NCI-H128 (cell line): ENCODE measurements at regions not wholly inside any gene's neighbourhood (a gene's known extent, or its start where the extent isn't known, plus 50 kb on each side); places are given as distances from the start of the nearest gene placed in this dataset.
"Not testable (repeated sequence)": the region's sequence is repeated elsewhere in the genome, so short reads cannot be mapped to it uniquely, and the experiment has no call there.

Source experiments
- DNase-seq: peaks from one replicate; lab custom pipeline; 2025; ENCODE audit not compliant: unreplicated experiment; lab: John Stamatoyannopoulos, UW

DNA sequence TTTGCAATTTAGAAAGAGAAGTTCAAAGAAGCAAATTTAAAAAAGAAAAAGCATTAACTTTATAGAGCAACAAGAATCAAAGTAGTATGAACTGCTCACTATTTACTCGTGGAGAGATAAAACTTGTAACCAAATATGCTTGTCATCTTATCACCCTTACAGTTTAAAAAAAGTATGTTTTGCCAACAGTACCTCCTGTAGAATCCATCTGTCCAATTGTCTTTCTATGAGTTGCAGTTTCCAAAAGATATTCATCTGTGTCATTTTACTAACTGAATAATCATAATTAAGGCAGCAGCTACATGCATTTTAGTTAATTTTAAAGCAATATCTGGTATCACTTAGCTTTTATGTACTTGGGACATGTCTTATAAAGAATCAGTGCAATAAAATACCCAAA, 1112.3 kb downstream of the DSC3 start:
- no peak for DNase-seq

GRCh38 chr18:29928081-29928480, 1114.5 kb downstream of the DSC3 start:
- no peak for DNase-seq

- no peak for DNase-seq
These were observed 1117.0 kb downstream of the DSC3 start for GRCh38 chr18:29925566-29925965.

DNA sequence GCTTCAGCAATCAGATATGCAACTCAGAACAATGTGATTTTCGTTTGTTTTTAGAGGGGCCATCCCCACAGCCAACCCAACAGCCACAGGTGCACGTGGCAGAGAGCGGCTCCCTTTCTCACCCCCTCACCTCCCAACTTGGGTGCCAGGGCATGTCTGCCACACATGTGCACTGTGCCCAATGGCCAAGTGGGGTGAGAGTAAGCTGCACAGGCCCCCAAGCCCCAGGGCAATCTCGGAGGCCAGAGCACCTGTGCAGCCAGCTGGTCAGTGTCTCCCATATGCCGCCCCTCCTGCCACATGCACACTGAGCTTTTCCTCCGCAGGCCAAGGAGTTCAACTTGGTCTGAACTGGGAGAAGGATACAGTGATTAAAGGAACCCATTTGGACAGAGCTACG, 1130.2 kb downstream of the DSC3 start:
- DNase-seq, result no peak

DNA sequence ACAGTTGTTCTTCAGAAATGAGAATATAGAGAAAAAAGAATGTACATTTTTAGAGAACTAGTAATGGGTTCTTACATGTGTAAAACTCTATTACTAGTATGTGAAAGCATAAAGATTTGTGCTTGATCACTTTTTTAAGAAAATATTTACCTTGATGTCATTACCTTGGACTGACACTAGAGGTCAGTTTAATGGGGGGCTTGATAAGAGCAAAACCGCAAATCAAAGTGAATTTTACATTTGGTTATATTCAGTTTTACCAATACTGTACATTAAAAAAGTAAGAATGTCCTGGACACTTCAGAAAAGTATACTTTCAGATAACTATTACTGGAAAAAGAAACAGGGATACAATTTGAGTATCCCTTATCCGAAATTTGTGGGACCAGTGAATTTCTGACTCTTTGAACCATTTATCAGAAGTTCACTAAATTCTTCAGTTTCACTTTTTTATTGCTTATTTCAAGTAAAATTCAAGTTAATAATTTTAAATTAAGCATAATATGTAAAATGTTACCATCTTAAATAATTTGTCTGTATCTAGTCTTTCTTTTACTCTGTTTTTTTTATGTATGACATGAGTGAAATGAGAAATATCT, 1149.5 kb downstream of the DSC3 start:
- DNase-seq, result no peak

GRCh38 chr18:29883114-29883513, 1159.4 kb downstream of the DSC3 start:
- DNase-seq, result no peak

- DNase-seq, result no peak
These were observed 1159.9 kb downstream of the DSC3 start for GRCh38 chr18:29882620-29883019.

- no peak for DNase-seq
These were observed 1162.8 kb downstream of the DSC3 start for GRCh38 chr18:29879763-29880162.

GRCh38 chr18:29874519-29875098, 1167.9 kb downstream of the DSC3 start:
- peak; percentile 19 for DNase-seq

GRCh38 chr18:29873211-29873610, 1169.3 kb downstream of the DSC3 start:
- no peak for DNase-seq

- DNase-seq, result no peak
These were observed 1171.3 kb downstream of the DSC3 start for GRCh38 chr18:29871246-29871645.

GRCh38 chr18:29862824-29863223, 1179.7 kb downstream of the DSC3 start:
- no peak for DNase-seq

DNA sequence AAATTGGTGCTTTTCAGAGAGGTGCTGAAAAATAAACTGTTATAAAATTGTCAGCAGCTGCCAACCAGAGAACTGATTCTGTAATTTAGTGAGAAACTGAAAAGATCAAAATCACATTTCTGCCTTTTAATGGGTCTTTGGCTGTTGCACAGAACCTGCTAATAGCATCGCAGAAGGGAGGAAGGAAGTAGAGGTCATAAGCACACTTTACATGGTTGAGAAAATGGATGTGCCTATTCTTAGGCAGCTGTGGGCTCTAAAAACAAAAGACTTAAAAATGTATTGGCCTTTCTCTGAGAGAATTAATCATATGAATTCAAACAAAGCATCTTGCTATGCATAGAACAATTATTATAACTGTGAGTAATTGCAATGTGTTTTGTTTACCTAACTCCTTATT, 1186.9 kb downstream of the DSC3 start:
- no peak for DNase-seq

- DNase-seq, result no peak
These were observed 1189.4 kb downstream of the DSC3 start for GRCh38 chr18:29853126-29853525.

DNA sequence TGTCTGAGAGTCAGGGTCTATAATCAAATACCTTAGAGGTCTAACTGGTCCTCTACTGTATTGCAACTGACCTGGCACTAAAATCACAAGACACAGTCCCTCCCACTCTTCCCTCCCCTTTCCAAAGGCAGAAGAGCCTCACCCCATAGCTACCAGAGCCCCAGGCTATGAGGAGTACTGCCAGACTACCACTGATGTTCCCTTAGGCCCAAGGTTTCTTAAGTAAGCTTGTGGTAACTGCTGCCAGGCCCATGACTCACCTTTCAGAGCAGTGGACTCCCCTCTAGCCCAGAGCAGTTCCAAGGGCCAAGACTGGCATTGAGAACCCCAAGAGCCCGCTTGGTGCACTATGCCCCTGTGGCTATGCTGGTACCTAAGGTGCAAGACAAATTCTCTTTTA, 1193.4 kb downstream of the DSC3 start:
- DNase-seq, result no peak

DNA sequence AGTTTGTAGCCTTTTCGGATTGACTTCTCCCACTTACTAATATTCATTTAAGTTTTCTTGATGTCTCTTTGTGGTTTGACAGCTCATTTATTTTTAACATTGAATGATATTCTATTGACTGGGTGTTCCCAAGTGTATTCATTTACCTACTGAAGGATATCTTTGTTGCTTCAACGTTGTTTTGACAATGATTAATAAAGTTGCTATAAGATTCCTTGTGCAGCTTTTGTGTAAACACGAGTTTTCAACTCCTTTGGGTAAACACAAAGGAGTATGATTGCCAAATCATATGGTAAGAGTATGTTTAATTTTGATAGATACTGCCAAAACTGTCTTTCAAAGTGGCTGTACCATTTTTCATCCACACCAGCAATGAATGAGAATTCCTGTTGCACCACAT, 1200.9 kb downstream of the DSC3 start:
- DNase-seq, result no peak

DNA sequence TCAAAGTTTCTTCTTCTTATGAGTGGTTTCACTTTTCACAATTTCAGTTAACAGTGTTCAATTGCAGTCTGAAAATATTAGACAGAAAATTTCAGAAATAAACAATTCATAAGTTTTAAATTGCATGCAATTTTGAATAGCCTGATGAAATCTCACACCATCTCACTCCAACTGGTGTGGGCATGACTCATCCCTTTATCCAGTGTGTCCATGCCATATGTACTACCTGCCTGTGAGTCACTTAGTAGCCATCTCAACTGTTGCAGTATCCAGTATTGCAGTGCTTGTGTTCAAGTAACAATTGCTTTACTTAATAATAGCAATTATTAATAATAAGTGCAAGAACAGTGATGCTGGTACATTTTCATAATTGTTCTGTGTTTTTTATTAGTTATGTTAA, 1202.5 kb downstream of the DSC3 start:
- DNase-seq, result no peak

DNA sequence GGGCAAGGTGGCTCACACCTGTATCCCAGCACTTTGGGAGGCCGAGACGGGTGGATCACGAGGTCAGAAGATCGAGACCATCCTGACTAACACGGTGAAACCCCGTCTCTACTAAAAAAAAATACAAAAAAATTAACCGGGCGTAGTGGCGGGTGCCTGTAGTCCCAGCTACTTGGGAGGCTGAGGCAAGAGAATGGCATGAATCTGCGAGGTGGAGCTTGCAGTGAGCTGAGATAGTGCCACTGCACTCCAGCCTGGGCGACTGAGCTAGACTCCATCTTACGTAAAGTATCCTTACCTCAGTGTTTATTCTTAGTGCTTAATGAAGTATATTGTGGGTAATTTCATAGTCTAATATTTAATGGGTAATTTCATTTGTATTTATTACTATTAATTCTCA, 1203.6 kb downstream of the DSC3 start:
- DNase-seq, result not testable (repeated sequence)

DNA sequence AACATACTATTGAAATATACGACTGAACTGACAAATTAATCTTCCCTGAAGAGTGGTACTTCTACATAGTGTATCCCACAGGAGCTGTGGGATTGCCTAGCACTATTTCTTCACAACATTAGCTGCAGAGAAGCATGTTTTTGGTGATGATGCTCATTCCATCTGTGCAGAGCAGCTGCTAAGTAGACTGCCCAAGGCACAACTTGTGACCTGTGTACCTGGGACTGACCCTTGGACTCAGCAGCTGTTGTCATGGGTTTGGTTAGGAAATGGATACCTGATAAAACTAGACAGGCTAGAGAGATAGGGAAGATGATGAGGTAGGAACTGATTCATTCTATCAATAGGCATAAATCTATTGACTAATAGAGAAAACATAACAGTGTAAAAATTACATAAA, 1204.0 kb downstream of the DSC3 start:
- no peak for DNase-seq

DNA sequence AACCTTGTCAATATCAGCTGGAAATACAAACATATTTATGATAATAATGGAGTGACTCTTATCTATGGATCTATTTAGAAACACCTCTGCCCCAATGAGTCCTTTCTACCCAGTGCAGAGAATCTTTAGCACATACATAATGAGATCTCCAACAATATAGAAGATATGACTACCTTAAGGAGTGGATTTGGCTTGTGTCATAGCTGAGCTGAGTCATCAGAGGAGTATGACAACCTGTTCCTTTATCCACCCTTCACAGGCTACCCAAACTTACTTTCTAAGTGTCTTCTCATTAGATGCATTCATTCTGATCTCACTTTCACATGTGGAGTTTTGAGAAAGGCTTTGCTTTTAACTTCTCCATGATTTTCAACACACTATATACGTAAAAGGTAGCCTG, 1218.9 kb downstream of the DSC3 start:
- DNase-seq, result no peak

- no peak for DNase-seq
These were observed 1221.0 kb downstream of the DSC3 start for GRCh38 chr18:29821544-29821943.

DNA sequence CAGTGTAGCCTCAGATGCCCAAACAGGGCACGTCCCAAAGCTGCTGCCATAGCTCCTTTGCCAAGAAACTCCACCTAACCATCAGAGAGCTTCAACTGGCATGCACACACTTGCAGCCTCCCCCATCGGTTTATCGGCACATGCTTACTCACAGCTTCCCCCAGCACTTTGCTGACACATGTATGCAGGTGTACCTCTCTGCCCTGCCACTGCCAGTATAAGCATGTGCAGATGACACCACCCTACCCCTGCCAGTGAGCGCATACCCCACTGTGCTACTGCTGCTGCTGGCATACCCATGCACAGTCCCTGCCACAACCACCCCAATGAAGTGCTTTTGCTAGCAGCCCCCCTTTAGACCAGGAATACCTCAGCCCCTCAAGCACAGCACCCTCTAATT, 1231.0 kb downstream of the DSC3 start:
- no peak for DNase-seq

DNA sequence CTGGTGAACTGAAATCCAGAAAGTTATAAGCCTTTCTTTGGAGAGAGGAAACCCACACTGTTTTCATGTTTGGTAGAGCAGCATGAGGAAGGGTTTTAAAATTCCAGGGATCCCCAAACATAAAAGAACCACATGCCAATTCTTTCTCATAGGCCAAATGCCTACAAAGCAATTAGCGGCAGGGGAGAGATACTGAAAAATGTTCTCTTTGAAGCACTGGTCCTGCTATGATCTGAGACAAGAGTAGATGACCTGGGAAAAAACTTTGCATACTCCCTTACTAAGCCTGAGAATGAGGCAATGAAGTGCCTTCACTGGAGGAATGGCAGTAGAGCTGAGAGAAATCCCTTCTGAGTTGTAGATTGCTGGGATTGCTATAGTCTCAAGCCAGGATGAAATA, 1261.7 kb downstream of the DSC3 start:
- DNase-seq, result no peak
